ENCODE measurements at regions not wholly inside any gene's neighbourhood (a gene's known extent, or its start where the extent isn't known, plus 50 kb on each side); places are given as distances from the start of the nearest gene placed in this dataset.

- TF ChIP-seq CTCF (IDR thresholded peaks at IDR 0.05; ENCODE audit: poor library complexity, severe bottlenecking) (no peak), EZH2 (IDR thresholded peaks at IDR 0.05; ENCODE audit: borderline replicate concordance, insufficient read depth, low read length, poor library complexity, severe bottlenecking) (no peak), MXI1 (conservative IDR thresholded peaks at IDR 0.05; ENCODE audit: poor library complexity, severe bottlenecking) (no peak), RAD21 (conservative IDR thresholded peaks at IDR 0.05) (no peak), POLR2AphosphoS5 (IDR thresholded peaks at IDR 0.05) (no peak), EP300 (conservative IDR thresholded peaks at IDR 0.05; ENCODE audit: poor library complexity, severe bottlenecking) (no peak), REST (IDR thresholded peaks at IDR 0.05; ENCODE audit: borderline replicate concordance) (no peak)
Measured at GRCh38 chr4:77451530-77451929, 154.1 kb upstream of the CXCL13 start.

Data from neural cell (in vitro differentiated cells).